Activated T-helper 1 cell treated with anti-CD3 and anti-CD28 coated beads, Interleukin-12 subunit alpha, Interleukin-12 subunit beta, Interleukin-2, Interleukin-4 antibody, amounts not matched to agents 30 ng/mL and 10 ng/mL and 1 ng/mL, durations not matched to agents 14 hours and 24 hours and 36 hours (primary cell): ENCODE measurements at regions not wholly inside any gene's neighbourhood (a gene's known extent, or its start where the extent isn't known, plus 50 kb on each side); places are given as distances from the start of the nearest gene placed in this dataset.

Experiments
- DNase-seq: peaks from one replicate; pipeline ENCODE4 v3.0.0; 2021; ENCODE audit warnings: low spot score
- H3K27ac Mint-ChIP-seq: one replicate; pipeline ENCODE4 v1.8.0; 2021; ENCODE audit warnings: mild to moderate bottlenecking, mixed read lengths
- H3K27me3 Mint-ChIP-seq: one replicate; pipeline ENCODE4 v1.8.0; 2022; ENCODE audit warnings: mild to moderate bottlenecking, moderate library complexity, mixed read lengths; ENCODE audit not compliant: insufficient read depth
- H3K36me3 Mint-ChIP-seq: one replicate; pipeline ENCODE4 v1.8.0; 2021; ENCODE audit warnings: low read depth, mixed read lengths
- H3K4me1 Mint-ChIP-seq: one replicate; pipeline ENCODE4 v1.8.0; 2021; ENCODE audit warnings: low read depth, mixed read lengths
- H3K4me3 Mint-ChIP-seq: one replicate; pipeline ENCODE4 v1.8.0; 2021; ENCODE audit warnings: mild to moderate bottlenecking, moderate library complexity, mixed read lengths
- H3K9me3 Mint-ChIP-seq: one replicate; pipeline ENCODE4 v1.8.0; 2021; ENCODE audit warnings: mixed read lengths
- intact Hi-C: fragments of 100-400 bp; cut with micrococcal nuclease; formaldehyde crosslinking; loops from one replicate; pipeline ENCODE4 v1.15.1; 2024

- peaks cover 4% of the 10 kb centered on the region for H3K36me3 Mint-ChIP-seq
- no peaks in the 10 kb centered on the region for H3K4me1 Mint-ChIP-seq
- H3K27me3 Mint-ChIP-seq: peaks cover 7% of the 10 kb centered on the region
- intact Hi-C loops: no loop called here
- no peak overlapping the region for H3K27ac Mint-ChIP-seq
- H3K4me3 Mint-ChIP-seq: no peak overlapping the region
- no peak for DNase-seq
- peaks cover 28% of the 10 kb centered on the region for H3K9me3 Mint-ChIP-seq
Measured at GRCh38 chr9:129511285-129511900, 109.5 kb downstream of the C9orf50 start.

GRCh38 chr9:129509533-129509928 is 111.4 kb downstream of the C9orf50 start:
- peaks cover 3% of the 10 kb centered on the region for H3K4me1 Mint-ChIP-seq
- no peak overlapping the region for H3K27ac Mint-ChIP-seq
- H3K36me3 Mint-ChIP-seq: peaks cover 5% of the 10 kb centered on the region
- DNase-seq: no peak
- peaks cover 7% of the 10 kb centered on the region for H3K27me3 Mint-ChIP-seq
- intact Hi-C loops: no loop called here
- peaks cover 14% of the 10 kb centered on the region for H3K9me3 Mint-ChIP-seq
- no peak overlapping the region for H3K4me3 Mint-ChIP-seq

- Mint-ChIP-seq H3K27me3 (peaks cover 7% of the 10 kb centered on the region), H3K36me3 (peaks cover 20% of the 10 kb centered on the region), H3K27ac (no peak overlapping the region), H3K4me1 (peaks cover 17% of the 10 kb centered on the region), H3K4me3 (no peak overlapping the region), H3K9me3 (peaks cover 6% of the 10 kb centered on the region)
- intact Hi-C loops: no loop called here
- no peak for DNase-seq
Measured at GRCh38 chr9:129507805-129508204, 113.1 kb downstream of the C9orf50 start.

- DNase-seq: no peak
- Mint-ChIP-seq H3K9me3 (no peaks in the 10 kb centered on the region), H3K27ac (no peak overlapping the region), H3K4me3 (no peak overlapping the region), H3K36me3 (peaks cover 22% of the 10 kb centered on the region), H3K4me1 (peaks cover 18% of the 10 kb centered on the region), H3K27me3 (peaks cover 5% of the 10 kb centered on the region)
- intact Hi-C loops: no loop called here
Measured at GRCh38 chr9:129506892-129507291, 114.0 kb downstream of the C9orf50 start.

- H3K36me3 Mint-ChIP-seq: peaks cover 25% of the 10 kb centered on the region
- DNase-seq: no peak
- intact Hi-C loops: no loop called here
- H3K9me3 Mint-ChIP-seq: no peaks in the 10 kb centered on the region
- no peak overlapping the region for H3K27ac Mint-ChIP-seq
- peaks cover 18% of the 10 kb centered on the region for H3K4me1 Mint-ChIP-seq
- no peak overlapping the region for H3K4me3 Mint-ChIP-seq
- peaks cover 4% of the 10 kb centered on the region for H3K27me3 Mint-ChIP-seq
Measured at GRCh38 chr9:129506041-129506440, 114.9 kb downstream of the C9orf50 start.

- no peak overlapping the region for H3K4me3 Mint-ChIP-seq
- intact Hi-C loops: no loop called here
- no peaks in the 10 kb centered on the region for H3K9me3 Mint-ChIP-seq
- H3K27ac Mint-ChIP-seq: no peak overlapping the region
- peaks cover 1% of the 10 kb centered on the region for H3K27me3 Mint-ChIP-seq
- H3K36me3 Mint-ChIP-seq: peaks cover 28% of the 10 kb centered on the region
- H3K4me1 Mint-ChIP-seq: peaks cover 18% of the 10 kb centered on the region
- no peak for DNase-seq
Measured at GRCh38 chr9:129505270-129505902, 115.5 kb downstream of the C9orf50 start.

- Mint-ChIP-seq H3K27ac (no peak overlapping the region), H3K27me3 (peaks cover 1% of the 10 kb centered on the region), H3K9me3 (no peaks in the 10 kb centered on the region)
Measured at GRCh38 chr9:129504404-129504803, 116.5 kb downstream of the C9orf50 start.

GRCh38 chr9:129501771-129502319 is 119.1 kb downstream of the C9orf50 start:
- no peak overlapping the region for H3K27ac Mint-ChIP-seq
- peaks cover 33% of the 10 kb centered on the region for H3K36me3 Mint-ChIP-seq
- intact Hi-C loops: no loop called here
- H3K27me3 Mint-ChIP-seq: no peaks in the 10 kb centered on the region
- no peak for DNase-seq
- peaks cover 27% of the 10 kb centered on the region for H3K4me1 Mint-ChIP-seq
- H3K4me3 Mint-ChIP-seq: no peak overlapping the region
- H3K9me3 Mint-ChIP-seq: no peaks in the 10 kb centered on the region

More at GRCh38 chr9:129504404-129504803, 116.5 kb downstream of the C9orf50 start:
- Mint-ChIP-seq H3K4me3 (no peak overlapping the region), H3K4me1 (peaks cover 18% of the 10 kb centered on the region), H3K36me3 (peaks cover 28% of the 10 kb centered on the region)
- DNase-seq: no peak
- intact Hi-C loops: no loop called here

DNA sequence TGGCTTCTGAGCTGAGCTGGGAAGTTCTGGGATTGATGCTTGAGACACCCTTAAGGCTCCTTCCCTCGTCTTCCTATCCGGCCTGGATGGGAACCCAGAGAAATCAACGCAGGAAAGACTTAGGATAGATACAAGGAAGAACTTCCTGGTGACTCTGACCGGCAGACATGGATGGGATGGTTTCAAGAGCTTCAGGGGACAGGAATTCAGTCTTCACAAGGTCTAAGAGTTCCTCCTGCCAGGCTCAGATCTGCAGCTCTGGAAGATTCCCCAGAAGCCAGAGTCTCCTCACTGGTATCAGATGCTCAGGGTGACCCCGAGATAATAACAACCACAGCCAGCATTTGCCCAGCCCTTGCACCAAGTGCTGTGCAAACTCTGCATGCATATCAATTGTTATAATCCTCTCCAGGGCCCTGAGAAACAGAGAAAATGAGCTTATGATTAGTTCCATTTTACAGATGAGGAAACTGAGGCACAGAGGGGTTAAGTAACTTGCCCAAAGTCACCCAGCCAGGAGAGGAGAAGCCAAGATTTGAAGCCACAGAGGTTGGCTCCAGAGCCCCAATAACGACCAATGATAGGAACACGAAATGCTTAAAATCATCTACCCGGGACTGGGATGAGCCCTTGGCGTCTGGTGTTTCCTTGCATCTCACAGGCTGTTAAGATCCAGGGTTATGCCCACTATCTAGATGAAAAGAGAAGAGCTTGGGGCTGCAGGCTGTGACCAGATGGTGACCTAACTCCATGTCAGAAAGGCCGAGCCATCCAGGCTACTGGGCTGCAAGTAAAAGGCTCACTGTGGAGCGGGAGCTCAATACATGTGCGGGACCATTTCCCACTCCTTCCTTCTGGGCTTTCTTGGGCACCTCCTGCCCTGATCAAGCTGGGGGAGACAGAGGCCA is 119.8 kb downstream of the C9orf50 start:
- no peak overlapping the region for H3K27ac Mint-ChIP-seq
- H3K9me3 Mint-ChIP-seq: no peaks in the 10 kb centered on the region
- no peaks in the 10 kb centered on the region for H3K27me3 Mint-ChIP-seq
- no peak overlapping the region for H3K4me3 Mint-ChIP-seq
- H3K4me1 Mint-ChIP-seq: peaks cover 30% of the 10 kb centered on the region
- H3K36me3 Mint-ChIP-seq: peaks cover 35% of the 10 kb centered on the region
- intact Hi-C loops: no loop called here
- no peak for DNase-seq

DNA sequence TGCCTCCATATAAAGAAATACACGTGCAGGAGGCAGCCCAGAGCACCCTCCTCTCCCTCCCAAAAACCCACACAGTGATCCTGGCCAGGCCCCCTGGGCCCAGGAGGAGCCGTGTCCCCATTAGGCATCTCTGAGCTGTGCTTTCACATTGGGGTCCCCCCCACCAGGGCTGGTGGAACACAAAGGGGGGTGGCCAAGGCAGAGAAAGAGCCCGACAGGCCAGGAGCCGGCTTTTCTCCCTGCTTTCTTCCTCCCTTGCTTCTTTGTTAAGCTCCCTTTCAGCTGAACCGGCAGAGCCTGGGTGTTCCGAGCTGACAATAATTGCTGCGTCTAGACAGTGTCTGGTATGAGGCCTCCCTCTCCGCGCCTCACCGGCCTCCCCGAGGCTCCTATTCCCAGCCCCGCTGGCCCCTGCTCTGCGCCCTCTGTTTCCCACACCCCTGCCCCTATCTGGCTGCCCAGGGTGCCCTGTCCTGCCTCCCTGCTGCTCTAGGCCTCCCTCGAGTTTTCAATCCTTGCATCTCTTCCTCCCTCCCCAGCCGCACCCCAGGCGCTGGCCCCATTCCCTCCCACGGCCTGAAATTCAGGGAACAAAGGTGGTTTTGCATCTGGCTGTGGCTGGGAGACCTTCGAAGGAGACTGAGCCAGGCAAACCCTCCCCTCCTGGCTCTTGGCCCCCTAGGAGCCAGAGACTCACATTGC is 120.6 kb downstream of the C9orf50 start:
- H3K27ac Mint-ChIP-seq: no peak overlapping the region
- no peak for DNase-seq
- H3K27me3 Mint-ChIP-seq: no peaks in the 10 kb centered on the region
- H3K4me1 Mint-ChIP-seq: peaks cover 32% of the 10 kb centered on the region
- intact Hi-C loops: no loop called here
- peaks cover 35% of the 10 kb centered on the region for H3K36me3 Mint-ChIP-seq
- H3K4me3 Mint-ChIP-seq: no peak overlapping the region
- no peaks in the 10 kb centered on the region for H3K9me3 Mint-ChIP-seq

- peaks cover 28% of the 10 kb centered on the region for H3K4me1 Mint-ChIP-seq
Measured at GRCh38 chr9:129498451-129499384, 122.2 kb downstream of the C9orf50 start.

More at GRCh38 chr9:129498451-129499384, 122.2 kb downstream of the C9orf50 start:
- peaks cover 26% of the 10 kb centered on the region for H3K36me3 Mint-ChIP-seq
- no peaks in the 10 kb centered on the region for H3K27me3 Mint-ChIP-seq
- intact Hi-C loops: no loop called here
- no peaks in the 10 kb centered on the region for H3K9me3 Mint-ChIP-seq
- H3K4me3 Mint-ChIP-seq: no peak overlapping the region
- no peak for DNase-seq
- peak overlapping the region; percentile 1 for H3K27ac Mint-ChIP-seq
